ENCODE measurements at regions not wholly inside any gene's neighbourhood (a gene's known extent, or its start where the extent isn't known, plus 50 kb on each side); places are given as distances from the start of the nearest gene placed in this dataset.

- no peaks in the 10 kb centered on the region for H3K36me3 ChIP-seq
- no peak for DNase-seq
- H3K27me3 ChIP-seq (ENCODE audit: low read depth) = peaks cover 11% of the 10 kb centered on the region
- H3K9me3 ChIP-seq (replicated peaks) = peaks cover 35% of the 10 kb centered on the region
- intact Hi-C loops (cut with micrococcal nuclease) = no loop called here
- H3K4me3 ChIP-seq = no peak overlapping the region
- H3K27ac ChIP-seq (replicated peaks) = no peak overlapping the region
- H3K4me1 ChIP-seq = no peaks in the 10 kb centered on the region
- TF ChIP-seq CTCF (IDR thresholded peaks at IDR 0.05; ENCODE audit: borderline replicate concordance) = no peak
Observed at GRCh38 chr7:70867513-70867912, 264.4 kb upstream of the GALNT17 start.

GRCh38 chr7:70870349-70870748, 261.6 kb upstream of the GALNT17 start:
- H3K27ac ChIP-seq (replicated peaks) = no peak overlapping the region
- H3K36me3 ChIP-seq = no peaks in the 10 kb centered on the region
- H3K4me3 ChIP-seq = no peak overlapping the region
- H3K4me1 ChIP-seq = no peaks in the 10 kb centered on the region
- peaks cover 22% of the 10 kb centered on the region for H3K27me3 ChIP-seq (ENCODE audit: low read depth)
- TF ChIP-seq CTCF (IDR thresholded peaks at IDR 0.05; ENCODE audit: borderline replicate concordance) = no peak
- intact Hi-C loops (cut with micrococcal nuclease) = no loop called here
- DNase-seq = no peak
- peaks cover 11% of the 10 kb centered on the region for H3K9me3 ChIP-seq (replicated peaks)

- Histone ChIP-seq H3K27me3 (ENCODE audit: low read depth) (peaks cover 23% of the 10 kb centered on the region), H3K4me1 (no peaks in the 10 kb centered on the region), H3K36me3 (no peaks in the 10 kb centered on the region), H3K4me3 (no peak overlapping the region), H3K9me3 (replicated peaks) (peaks cover 6% of the 10 kb centered on the region), H3K27ac (replicated peaks) (no peak overlapping the region)
- no peak for TF ChIP-seq CTCF (IDR thresholded peaks at IDR 0.05; ENCODE audit: borderline replicate concordance)
- DNase-seq = no peak
- intact Hi-C loops (cut with micrococcal nuclease) = no loop called here
Observed at GRCh38 chr7:70872188-70872587, 259.8 kb upstream of the GALNT17 start.

GRCh38 chr7:70881167-70881847, 250.6 kb upstream of the GALNT17 start:
- intact Hi-C loops (cut with micrococcal nuclease) = no loop called here
- DNase-seq = no peak
- no peak overlapping the region for H3K27ac ChIP-seq (replicated peaks)
- no peaks in the 10 kb centered on the region for H3K36me3 ChIP-seq
- H3K27me3 ChIP-seq (ENCODE audit: low read depth) = peaks cover 47% of the 10 kb centered on the region
- TF ChIP-seq CTCF (IDR thresholded peaks at IDR 0.05; ENCODE audit: borderline replicate concordance) = no peak
- peaks cover 10% of the 10 kb centered on the region for H3K9me3 ChIP-seq (replicated peaks)
- H3K4me1 ChIP-seq = no peaks in the 10 kb centered on the region
- H3K4me3 ChIP-seq = no peak overlapping the region

- H3K36me3 ChIP-seq = no peaks in the 10 kb centered on the region
- H3K4me1 ChIP-seq = no peaks in the 10 kb centered on the region
- peaks cover 48% of the 10 kb centered on the region for H3K27me3 ChIP-seq (ENCODE audit: low read depth)
- H3K4me3 ChIP-seq = no peak overlapping the region
- DNase-seq = no peak
- no peak overlapping the region for H3K27ac ChIP-seq (replicated peaks)
- intact Hi-C loops (cut with micrococcal nuclease) = no loop called here
- no peak for TF ChIP-seq CTCF (IDR thresholded peaks at IDR 0.05; ENCODE audit: borderline replicate concordance)
- H3K9me3 ChIP-seq (replicated peaks) = peaks cover 14% of the 10 kb centered on the region
Observed at GRCh38 chr7:70883750-70884439, 248.0 kb upstream of the GALNT17 start.
